ENCODE measurements at regions not wholly inside any gene's neighbourhood (a gene's known extent, or its start where the extent isn't known, plus 50 kb on each side); places are given as distances from the start of the nearest gene placed in this dataset.
"Not testable (repeated sequence)": the region's sequence is repeated elsewhere in the genome, so short reads cannot be mapped to it uniquely, and the experiment has no call there.

GRCh38 chr1:232859216-232859615 lies 54.0 kb downstream of the MAP10 start:
- Mint-ChIP-seq H3K4me3 (no peak overlapping the region), H3K27me3 (peaks cover 10% of the 10 kb centered on the region)
- ATAC-seq: no peak

GRCh38 chr1:232861107-232861506 lies 55.9 kb downstream of the MAP10 start:
- Mint-ChIP-seq H3K4me1 (no peaks in the 10 kb centered on the region), H3K4me3 (no peak overlapping the region), H3K9me3 (ENCODE audit: low read depth) (no peaks in the 10 kb centered on the region), H3K27ac (no peak overlapping the region), H3K36me3 (no peaks in the 10 kb centered on the region), H3K27me3 (peaks cover 13% of the 10 kb centered on the region)
- CTCF ChIA-PET: no interaction called here
- ATAC-seq (no peak), DNase-seq (no peak)

More at GRCh38 chr1:232859216-232859615, 54.0 kb downstream of the MAP10 start:
- no peaks in the 10 kb centered on the region for H3K4me1 Mint-ChIP-seq
- H3K27ac Mint-ChIP-seq: no peak overlapping the region
- H3K36me3 Mint-ChIP-seq: no peaks in the 10 kb centered on the region
- no peaks in the 10 kb centered on the region for H3K9me3 Mint-ChIP-seq (ENCODE audit: low read depth)
- no peak for DNase-seq
- CTCF ChIA-PET: no interaction called here

- ATAC-seq (no peak), DNase-seq (no peak)
- Mint-ChIP-seq H3K4me3 (no peak overlapping the region), H3K9me3 (ENCODE audit: low read depth) (no peaks in the 10 kb centered on the region), H3K4me1 (no peaks in the 10 kb centered on the region), H3K36me3 (no peaks in the 10 kb centered on the region), H3K27me3 (peaks cover 10% of the 10 kb centered on the region), H3K27ac (no peak overlapping the region)
- CTCF ChIA-PET: no interaction called here
Observed at GRCh38 chr1:232863544-232864275, 58.5 kb downstream of the MAP10 start.

GRCh38 chr1:232865102-232865931 lies 60.1 kb downstream of the MAP10 start:
- Mint-ChIP-seq H3K36me3 (no peaks in the 10 kb centered on the region), H3K4me1 (no peaks in the 10 kb centered on the region), H3K4me3 (no peak overlapping the region), H3K27ac (no peak overlapping the region), H3K27me3 (peaks cover 4% of the 10 kb centered on the region), H3K9me3 (ENCODE audit: low read depth) (no peaks in the 10 kb centered on the region)
- ATAC-seq (no peak), DNase-seq (no peak)
- CTCF ChIA-PET: no interaction called here

GRCh38 chr1:232868793-232869491 lies 63.7 kb downstream of the MAP10 start:
- H3K36me3 Mint-ChIP-seq: no peaks in the 10 kb centered on the region
- H3K9me3 Mint-ChIP-seq (ENCODE audit: low read depth): no peaks in the 10 kb centered on the region
- H3K4me3 Mint-ChIP-seq: no peak overlapping the region
- DNase-seq: no peak
- no peak for ATAC-seq
- H3K4me1 Mint-ChIP-seq: peaks cover 2% of the 10 kb centered on the region
- H3K27me3 Mint-ChIP-seq: peaks cover 4% of the 10 kb centered on the region
- CTCF ChIA-PET: no interaction called here
- no peak overlapping the region for H3K27ac Mint-ChIP-seq

- H3K9me3 Mint-ChIP-seq (ENCODE audit: low read depth); H3K4me3 Mint-ChIP-seq; H3K27me3 Mint-ChIP-seq; H3K27ac Mint-ChIP-seq; CTCF ChIA-PET; ATAC-seq; H3K36me3 Mint-ChIP-seq; DNase-seq; H3K4me1 Mint-ChIP-seq: not testable (repeated sequence)
Observed at GRCh38 chr1:232871291-232871969, 66.2 kb downstream of the MAP10 start.

GRCh38 chr1:232872284-232872683 lies 67.1 kb downstream of the MAP10 start:
- Mint-ChIP-seq H3K27me3 (no peaks in the 10 kb centered on the region), H3K9me3 (ENCODE audit: low read depth) (no peaks in the 10 kb centered on the region), H3K4me1 (peaks cover 10% of the 10 kb centered on the region), H3K27ac (no peak overlapping the region), H3K36me3 (no peaks in the 10 kb centered on the region), H3K4me3 (no peak overlapping the region)
- no peak for DNase-seq
- ATAC-seq: no peak
- CTCF ChIA-PET: no interaction called here

- CTCF ChIA-PET: no interaction called here
- H3K36me3 Mint-ChIP-seq: no peaks in the 10 kb centered on the region
- DNase-seq (no peak), ATAC-seq (no peak)
- no peaks in the 10 kb centered on the region for H3K9me3 Mint-ChIP-seq (ENCODE audit: low read depth)
- no peak overlapping the region for H3K4me3 Mint-ChIP-seq
- H3K4me1 Mint-ChIP-seq: peaks cover 11% of the 10 kb centered on the region
- H3K27ac Mint-ChIP-seq: no peak overlapping the region
- no peaks in the 10 kb centered on the region for H3K27me3 Mint-ChIP-seq
Observed at GRCh38 chr1:232872738-232873137, 67.5 kb downstream of the MAP10 start.

GRCh38 chr1:232873412-232873811 lies 68.2 kb downstream of the MAP10 start:
- peaks cover 11% of the 10 kb centered on the region for H3K4me1 Mint-ChIP-seq
- H3K27me3 Mint-ChIP-seq: no peaks in the 10 kb centered on the region
- ATAC-seq (no peak), DNase-seq (no peak)
- CTCF ChIA-PET: interaction anchor here (1.2 kb wide), 1 partner anchor 59 kb away, joined by 3 read pairs; no protein-coding TSS in a partner anchor
- H3K36me3 Mint-ChIP-seq: no peaks in the 10 kb centered on the region
- no peak overlapping the region for H3K27ac Mint-ChIP-seq
- H3K4me3 Mint-ChIP-seq: no peak overlapping the region
- H3K9me3 Mint-ChIP-seq (ENCODE audit: low read depth): no peaks in the 10 kb centered on the region

GRCh38 chr1:232873931-232874330 lies 68.7 kb downstream of the MAP10 start:
- CTCF ChIA-PET: interaction anchor here (1.2 kb wide), 1 partner anchor 59 kb away, joined by 3 read pairs; no protein-coding TSS in a partner anchor
- H3K9me3 Mint-ChIP-seq (ENCODE audit: low read depth): no peaks in the 10 kb centered on the region

GRCh38 chr1:232875536-232875935 lies 70.3 kb downstream of the MAP10 start:
- ATAC-seq (no peak), DNase-seq (no peak)
- CTCF ChIA-PET: no interaction called here
- no peaks in the 10 kb centered on the region for H3K27me3 Mint-ChIP-seq
- peaks cover 11% of the 10 kb centered on the region for H3K4me1 Mint-ChIP-seq
- H3K9me3 Mint-ChIP-seq (ENCODE audit: low read depth): no peaks in the 10 kb centered on the region
- no peaks in the 10 kb centered on the region for H3K36me3 Mint-ChIP-seq
- no peak overlapping the region for H3K4me3 Mint-ChIP-seq
- H3K27ac Mint-ChIP-seq: no peak overlapping the region

More at GRCh38 chr1:232873931-232874330, 68.7 kb downstream of the MAP10 start:
- ATAC-seq: no peak
- no peak for DNase-seq
- H3K27ac Mint-ChIP-seq: no peak overlapping the region
- no peak overlapping the region for H3K4me3 Mint-ChIP-seq
- H3K36me3 Mint-ChIP-seq: no peaks in the 10 kb centered on the region
- no peaks in the 10 kb centered on the region for H3K27me3 Mint-ChIP-seq
- H3K4me1 Mint-ChIP-seq: peaks cover 11% of the 10 kb centered on the region

GRCh38 chr1:232876506-232877364 lies 71.5 kb downstream of the MAP10 start:
- H3K4me3 Mint-ChIP-seq: peak overlapping the region; percentile 9
- CTCF ChIA-PET: no interaction called here
- H3K27ac Mint-ChIP-seq: no peak overlapping the region
- DNase-seq (peak; percentile 38), ATAC-seq (peak; percentile 36)
- no peaks in the 10 kb centered on the region for H3K9me3 Mint-ChIP-seq (ENCODE audit: low read depth)
- peaks cover 9% of the 10 kb centered on the region for H3K4me1 Mint-ChIP-seq
- H3K27me3 Mint-ChIP-seq: no peaks in the 10 kb centered on the region
- no peaks in the 10 kb centered on the region for H3K36me3 Mint-ChIP-seq
